Epithelial cell of proximal tubule (primary cell): ENCODE measurements at regions not wholly inside any gene's neighbourhood (a gene's known extent, or its start where the extent isn't known, plus 50 kb on each side); places are given as distances from the start of the nearest gene placed in this dataset.
A peak's percentile ranks its signal among the peaks of the same experiment; 100 is the strongest.

Experiments
- DNase-seq: peaks from one replicate; pipeline ENCODE4 v3.0.0-alpha.2; 2011; ENCODE audit warnings: low read depth
- H3K4me3 ChIP-seq: 2 replicates; pipeline ENCODE4 v1.5.1; 2011; ENCODE audit warnings: low read depth, mild to moderate bottlenecking, low read length
- CTCF ChIP-seq: conservative IDR thresholded peaks from 2 replicates; pipeline ENCODE4 v1.5.1; 2012; ENCODE audit warnings: low read depth, mild to moderate bottlenecking, low read length

GRCh38 chr7:17622451-17622850 is 317.8 kb downstream of the SNX13 start:
- H3K4me3 ChIP-seq: no peak overlapping the region
- TF ChIP-seq CTCF: no peak
- DNase-seq: no peak

DNA sequence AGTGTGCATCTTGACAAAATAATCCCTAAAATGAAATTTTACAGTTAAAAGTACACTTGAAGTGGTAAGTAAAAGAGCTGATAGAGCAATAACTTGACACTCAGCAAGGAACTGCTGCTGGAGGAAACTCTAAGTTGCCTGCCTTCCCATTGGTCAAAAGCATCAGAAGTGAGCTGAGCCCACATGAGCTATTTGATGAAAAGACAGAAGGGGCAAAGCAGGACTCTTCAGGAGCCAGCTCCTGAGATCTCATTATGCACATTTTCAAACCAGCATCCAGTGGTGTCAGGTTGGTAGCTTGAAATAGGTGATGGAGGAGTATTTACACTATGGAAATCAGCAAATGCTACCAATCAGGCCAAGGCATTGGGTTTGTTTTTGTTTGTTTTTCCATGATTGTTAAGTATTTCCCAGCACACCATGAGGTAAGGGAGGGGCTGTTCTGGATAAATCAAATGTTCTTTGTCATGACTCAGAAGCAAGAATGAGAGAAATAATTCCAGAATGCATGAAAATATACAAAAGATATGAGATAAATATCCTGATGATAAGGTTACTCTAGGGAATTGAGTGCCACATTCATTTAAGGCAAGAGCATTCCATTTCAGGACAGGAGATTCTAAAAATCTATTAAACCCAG is 316.6 kb downstream of the SNX13 start:
- no peak overlapping the region for H3K4me3 ChIP-seq
- no peak for DNase-seq
- TF ChIP-seq CTCF: no peak

DNA sequence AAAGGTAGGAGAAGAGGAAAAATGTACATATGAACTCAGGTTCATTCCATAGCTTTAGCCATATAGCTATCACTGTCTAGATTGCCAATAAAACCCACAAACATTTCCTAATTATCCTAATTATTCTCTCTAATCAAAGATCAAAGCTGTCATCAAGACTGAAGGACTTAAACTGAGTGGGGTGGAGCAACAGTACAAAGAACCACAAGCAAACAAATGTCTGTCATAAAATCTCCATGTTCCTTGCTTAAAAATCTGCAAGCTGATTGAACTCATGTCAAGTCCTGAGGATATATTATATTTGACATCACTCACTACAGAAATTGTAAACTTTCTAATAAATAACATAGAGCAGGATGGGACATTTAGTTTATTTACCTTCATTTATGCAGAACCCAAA is 315.9 kb downstream of the SNX13 start:
- no peak overlapping the region for H3K4me3 ChIP-seq
- no peak for TF ChIP-seq CTCF
- no peak for DNase-seq

GRCh38 chr7:17625043-17625442 is 315.3 kb downstream of the SNX13 start:
- TF ChIP-seq CTCF: no peak
- H3K4me3 ChIP-seq: no peak overlapping the region
- peak; percentile 81 for DNase-seq

DNA sequence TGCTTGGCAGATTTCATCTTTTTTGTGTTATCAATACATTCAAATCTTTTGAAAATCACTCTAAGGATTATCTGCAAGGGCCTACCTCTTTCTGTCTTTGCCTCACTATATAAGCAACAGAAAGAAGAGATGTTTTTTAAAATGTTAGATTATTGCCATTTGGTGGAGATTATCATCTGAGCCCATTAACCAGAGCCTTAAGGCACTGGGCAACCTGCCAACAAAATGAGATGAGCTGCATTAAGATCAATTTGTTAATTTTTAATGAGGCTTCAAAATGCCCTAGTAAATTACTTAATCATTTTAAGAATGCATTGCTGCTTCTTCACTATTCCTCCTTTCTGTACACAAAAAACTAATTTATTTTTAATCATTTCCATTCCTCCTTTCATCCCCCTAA is 314.1 kb downstream of the SNX13 start:
- H3K4me3 ChIP-seq: no peak overlapping the region
- no peak for DNase-seq
- TF ChIP-seq CTCF: no peak

- no peak overlapping the region for H3K4me3 ChIP-seq
- DNase-seq: no peak
- TF ChIP-seq CTCF: no peak
Observed at GRCh38 chr7:17631061-17631460, 309.2 kb downstream of the SNX13 start.

- DNase-seq: no peak
- H3K4me3 ChIP-seq: no peak overlapping the region
- TF ChIP-seq CTCF: no peak
Observed at GRCh38 chr7:17632384-17632783, 307.9 kb downstream of the SNX13 start.
